Calu3 (cell line): ENCODE measurements at regions not wholly inside any gene's neighbourhood (a gene's known extent, or its start where the extent isn't known, plus 50 kb on each side); places are given as distances from the start of the nearest gene placed in this dataset.
"Not testable (repeated sequence)": the region's sequence is repeated elsewhere in the genome, so short reads cannot be mapped to it uniquely, and the experiment has no call there.

Source experiments
- BruUV-seq: library from RNA; stranded (reverse); fragments of 400-500 nt; replicated peaks from 2 replicates; lab custom pipeline; 2021; lab: Mats Ljungman, UMichigan
- CTCF ChIA-PET: fragments of 300-600 bp; sonication (Branson Sonifier 250); formaldehyde crosslinking; loops from one replicate; lab custom pipeline; 2022; ENCODE audit warnings: antibody characterized with exemption; lab: Charles Lee
- DNase-seq: peaks from one replicate; pipeline ENCODE4 v3.0.0; 2022
- H3K27ac Mint-ChIP-seq: one replicate; pipeline ENCODE4 v1.8.0; 2022; ENCODE audit warnings: mixed read lengths; ENCODE audit not compliant: unreplicated experiment
- H3K27me3 Mint-ChIP-seq: one replicate; pipeline ENCODE4 v1.8.0; 2022; ENCODE audit warnings: mixed read lengths; ENCODE audit not compliant: unreplicated experiment
- H3K36me3 Mint-ChIP-seq: one replicate; pipeline ENCODE4 v1.8.0; 2022; ENCODE audit warnings: mild to moderate bottlenecking, moderate library complexity, mixed read lengths; ENCODE audit not compliant: insufficient read depth, unreplicated experiment
- H3K4me1 Mint-ChIP-seq: one replicate; pipeline ENCODE4 v1.8.0; 2022; ENCODE audit warnings: mild to moderate bottlenecking, low read depth, mixed read lengths; ENCODE audit not compliant: unreplicated experiment
- H3K4me3 Mint-ChIP-seq: one replicate; pipeline ENCODE4 v1.8.0; 2022; ENCODE audit warnings: mild to moderate bottlenecking, low read depth, moderate library complexity, mixed read lengths; ENCODE audit not compliant: unreplicated experiment
- H3K9me3 Mint-ChIP-seq: one replicate; pipeline ENCODE4 v1.8.0; 2022; ENCODE audit warnings: low read depth, mixed read lengths; ENCODE audit not compliant: unreplicated experiment
- intact Hi-C: fragments of 100-400 bp; cut with micrococcal nuclease; formaldehyde crosslinking; loops from one replicate; pipeline ENCODE4 v1.10.0; 2022; ENCODE audit not compliant: unreplicated experiment
- TF ChIP-seq, protein P1 (sequence below): fragments of 200-600 bp; IDR thresholded peaks from one replicate; pipeline ENCODE4 v1.8.0; 2022; ENCODE audit warnings: antibody characterized with exemption; ENCODE audit not compliant: unreplicated experiment

DNA sequence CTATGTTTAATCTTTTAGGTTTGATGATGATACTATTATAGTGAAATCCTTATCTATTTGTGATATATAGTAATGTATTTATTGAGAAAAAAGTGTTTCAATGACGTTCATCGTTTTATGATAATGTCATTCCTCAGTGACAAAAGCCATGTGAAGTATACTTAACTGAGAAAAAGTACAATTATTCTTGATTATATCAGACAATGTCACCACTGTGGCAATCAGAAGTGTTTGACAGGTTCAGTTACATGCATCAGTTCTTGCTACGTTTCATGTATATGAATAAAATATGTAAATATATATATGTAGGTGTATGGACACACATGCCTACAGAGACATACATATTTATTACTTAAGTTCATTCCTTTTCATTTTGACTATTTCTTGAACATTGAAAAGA, 341.5 kb upstream of the CDH10 start:
- H3K27me3 Mint-ChIP-seq: no peaks in the 10 kb centered on the region
- no peak overlapping the region for H3K27ac Mint-ChIP-seq
- CTCF ChIA-PET: no interaction called here
- H3K4me1 Mint-ChIP-seq: no peaks in the 10 kb centered on the region
- no peak overlapping the region for H3K4me3 Mint-ChIP-seq
- intact Hi-C loops: no loop called here
- no peak for DNase-seq
- H3K9me3 Mint-ChIP-seq: no peaks in the 10 kb centered on the region
- BruUV-seq: no TSS peak
- H3K36me3 Mint-ChIP-seq: no peaks in the 10 kb centered on the region
- TF ChIP-seq, protein P1, sequence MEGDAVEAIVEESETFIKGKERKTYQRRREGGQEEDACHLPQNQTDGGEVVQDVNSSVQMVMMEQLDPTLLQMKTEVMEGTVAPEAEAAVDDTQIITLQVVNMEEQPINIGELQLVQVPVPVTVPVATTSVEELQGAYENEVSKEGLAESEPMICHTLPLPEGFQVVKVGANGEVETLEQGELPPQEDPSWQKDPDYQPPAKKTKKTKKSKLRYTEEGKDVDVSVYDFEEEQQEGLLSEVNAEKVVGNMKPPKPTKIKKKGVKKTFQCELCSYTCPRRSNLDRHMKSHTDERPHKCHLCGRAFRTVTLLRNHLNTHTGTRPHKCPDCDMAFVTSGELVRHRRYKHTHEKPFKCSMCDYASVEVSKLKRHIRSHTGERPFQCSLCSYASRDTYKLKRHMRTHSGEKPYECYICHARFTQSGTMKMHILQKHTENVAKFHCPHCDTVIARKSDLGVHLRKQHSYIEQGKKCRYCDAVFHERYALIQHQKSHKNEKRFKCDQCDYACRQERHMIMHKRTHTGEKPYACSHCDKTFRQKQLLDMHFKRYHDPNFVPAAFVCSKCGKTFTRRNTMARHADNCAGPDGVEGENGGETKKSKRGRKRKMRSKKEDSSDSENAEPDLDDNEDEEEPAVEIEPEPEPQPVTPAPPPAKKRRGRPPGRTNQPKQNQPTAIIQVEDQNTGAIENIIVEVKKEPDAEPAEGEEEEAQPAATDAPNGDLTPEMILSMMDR: no peak

GRCh38 chr5:24978552-24978951, 333.8 kb upstream of the CDH10 start:
- H3K9me3 Mint-ChIP-seq: peaks cover 10% of the 10 kb centered on the region
- H3K36me3 Mint-ChIP-seq, CTCF ChIA-PET, intact Hi-C loops, BruUV-seq, H3K27ac Mint-ChIP-seq, H3K27me3 Mint-ChIP-seq, H3K4me3 Mint-ChIP-seq, H3K4me1 Mint-ChIP-seq, DNase-seq: not testable (repeated sequence)

DNA sequence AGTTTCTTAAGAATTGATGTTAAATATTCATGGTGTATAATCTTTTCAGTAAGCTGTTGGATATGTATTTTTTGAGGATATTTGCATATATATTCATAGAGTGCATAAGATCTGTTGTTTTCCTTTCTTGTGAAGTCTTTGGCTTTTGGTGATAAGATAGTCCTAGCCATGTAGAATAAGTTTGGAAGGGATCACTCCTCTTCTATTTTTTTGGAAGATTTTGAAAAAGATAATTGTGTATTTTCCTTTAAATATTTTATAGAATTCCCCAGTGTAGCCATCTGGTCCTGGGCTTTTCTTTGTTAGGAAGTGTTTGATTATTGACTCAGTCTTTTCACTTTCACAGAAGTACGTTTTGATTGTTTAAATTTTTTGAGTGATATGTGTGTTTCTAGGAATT, 318.8 kb upstream of the CDH10 start:
- no peak for DNase-seq

DNA sequence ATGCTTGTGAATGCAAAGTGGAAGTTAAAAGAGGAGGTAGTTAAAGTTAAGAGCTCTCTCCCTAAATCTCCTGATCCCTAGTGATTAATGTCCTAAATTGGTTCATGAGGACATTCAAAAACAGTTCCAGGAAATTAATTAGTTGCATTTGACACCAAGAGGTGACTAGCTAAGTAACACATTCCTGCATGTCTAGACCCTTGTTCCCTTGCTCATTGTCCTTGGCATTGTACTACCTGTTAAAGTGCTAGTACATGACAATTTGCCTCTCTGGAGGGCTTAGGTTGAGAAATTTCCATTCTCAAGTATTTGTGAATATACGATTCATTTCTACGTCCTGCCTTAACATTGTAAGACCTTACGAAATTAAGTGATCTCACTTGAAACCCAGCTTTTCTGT, 278.6 kb upstream of the CDH10 start:
- intact Hi-C loops: no loop called here
- Mint-ChIP-seq H3K4me3 (no peak overlapping the region), H3K4me1 (no peaks in the 10 kb centered on the region), H3K27ac (no peak overlapping the region), H3K36me3 (no peaks in the 10 kb centered on the region), H3K9me3 (peaks cover 17% of the 10 kb centered on the region), H3K27me3 (no peaks in the 10 kb centered on the region)
- TF ChIP-seq, protein P1: no peak
- DNase-seq: no peak
- CTCF ChIA-PET: no interaction called here
- no TSS peak for BruUV-seq

More for the DNA sequence above, 318.8 kb upstream of the CDH10 start:
- TF ChIP-seq, protein P1: no peak
- CTCF ChIA-PET: no interaction called here
- no TSS peak for BruUV-seq
- intact Hi-C loops: no loop called here
- Mint-ChIP-seq H3K4me1 (no peaks in the 10 kb centered on the region), H3K4me3 (no peak overlapping the region), H3K27me3 (no peaks in the 10 kb centered on the region), H3K36me3 (no peaks in the 10 kb centered on the region), H3K9me3 (peaks cover 7% of the 10 kb centered on the region), H3K27ac (no peak overlapping the region)

DNA sequence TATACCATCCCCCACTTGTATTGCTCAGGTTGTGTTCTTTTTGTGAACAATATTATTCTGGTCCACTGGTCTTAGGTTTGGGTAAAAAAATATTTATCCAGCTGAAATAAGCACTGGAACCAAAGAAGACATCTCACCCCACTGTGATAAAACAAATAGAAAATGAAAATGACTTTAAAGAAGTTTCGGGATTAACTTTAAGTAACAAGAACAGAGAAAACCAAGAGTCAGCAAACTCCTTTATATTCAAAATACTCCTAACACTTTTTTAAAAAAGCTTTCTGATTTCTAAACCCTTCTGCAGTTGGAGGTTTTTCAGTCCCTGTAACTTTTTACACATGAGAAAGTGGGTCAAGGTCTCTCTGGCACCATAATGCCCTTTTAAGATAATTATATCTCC, 273.9 kb upstream of the CDH10 start:
- no TSS peak for BruUV-seq

More for the DNA sequence above, 273.9 kb upstream of the CDH10 start:
- TF ChIP-seq, protein P1: no peak
- CTCF ChIA-PET: no interaction called here
- Mint-ChIP-seq H3K9me3 (peaks cover 15% of the 10 kb centered on the region), H3K27ac (no peak overlapping the region), H3K4me3 (no peak overlapping the region), H3K4me1 (no peaks in the 10 kb centered on the region), H3K27me3 (no peaks in the 10 kb centered on the region), H3K36me3 (no peaks in the 10 kb centered on the region)
- DNase-seq: no peak
- intact Hi-C loops: no loop called here
